ENCODE measurements at regions not wholly inside any gene's neighbourhood (a gene's known extent, or its start where the extent isn't known, plus 50 kb on each side); places are given as distances from the start of the nearest gene placed in this dataset.
A peak's percentile ranks its signal among the peaks of the same experiment; 100 is the strongest.

- TF ChIP-seq POLR2A (IDR thresholded peaks at IDR 0.05) (no peak), CTCF (IDR thresholded peaks at IDR 0.05) (peak in 2 of 3 experiments; percentile 13 to 31)
Observed at GRCh38 chr15:79218588-79219200, 63.8 kb upstream of the ANKRD34C start.

Data from testis (tissue), 2 donors.